ENCODE measurements at regions not wholly inside any gene's neighbourhood (a gene's known extent, or its start where the extent isn't known, plus 50 kb on each side); places are given as distances from the start of the nearest gene placed in this dataset.

DNA sequence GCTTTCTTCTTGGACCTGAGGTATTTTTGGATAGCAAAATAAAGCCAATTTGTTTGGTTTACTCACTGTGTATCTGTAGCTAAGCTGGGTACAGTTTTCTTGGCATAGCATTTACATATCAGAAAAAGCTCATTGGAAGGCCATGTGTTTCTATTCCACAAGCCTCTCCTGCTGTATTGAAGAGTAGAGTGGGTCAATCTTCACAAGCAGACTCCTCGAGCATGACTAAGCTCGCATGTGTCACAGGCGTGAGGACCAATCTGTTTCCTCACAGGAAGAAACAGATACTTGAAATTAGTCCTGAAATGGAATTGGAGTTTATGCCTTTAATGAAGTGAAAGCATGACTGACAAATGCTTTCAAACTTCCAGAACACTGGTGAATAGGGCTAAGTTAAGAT lies 1279.0 kb upstream of the MAP3K7 start:
- no peak for TF ChIP-seq CTCF (IDR thresholded peaks at IDR 0.05)
- TF ChIP-seq, protein P1, sequence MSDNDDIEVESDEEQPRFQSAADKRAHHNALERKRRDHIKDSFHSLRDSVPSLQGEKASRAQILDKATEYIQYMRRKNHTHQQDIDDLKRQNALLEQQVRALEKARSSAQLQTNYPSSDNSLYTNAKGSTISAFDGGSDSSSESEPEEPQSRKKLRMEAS (IDR thresholded peaks at IDR 0.05): no peak
- TF ChIP-seq POLR2A (IDR thresholded peaks at IDR 0.05; ENCODE audit: low read length): no peak
- TF ChIP-seq ZSCAN20 (CRISPR knock-in tag; IDR thresholded peaks at IDR 0.05): no peak
- no peak for TF ChIP-seq CHD4 (IDR thresholded peaks at IDR 0.05; ENCODE audit: borderline replicate concordance)
- no peak for TF ChIP-seq TFCP2L1 (CRISPR knock-in tag; IDR thresholded peaks at IDR 0.05)
